ENCODE measurements at regions not wholly inside any gene's neighbourhood (a gene's known extent, or its start where the extent isn't known, plus 50 kb on each side); places are given as distances from the start of the nearest gene placed in this dataset.
"Not testable (repeated sequence)": the region's sequence is repeated elsewhere in the genome, so short reads cannot be mapped to it uniquely, and the experiment has no call there.

GRCh38 chr19:32070101-32070500 lies 275.3 kb upstream of the ZNF507 start:
- no peak for DNase-seq (ENCODE audit: low read depth in 4 of 4, low spot score in 1 of 4)

DNA sequence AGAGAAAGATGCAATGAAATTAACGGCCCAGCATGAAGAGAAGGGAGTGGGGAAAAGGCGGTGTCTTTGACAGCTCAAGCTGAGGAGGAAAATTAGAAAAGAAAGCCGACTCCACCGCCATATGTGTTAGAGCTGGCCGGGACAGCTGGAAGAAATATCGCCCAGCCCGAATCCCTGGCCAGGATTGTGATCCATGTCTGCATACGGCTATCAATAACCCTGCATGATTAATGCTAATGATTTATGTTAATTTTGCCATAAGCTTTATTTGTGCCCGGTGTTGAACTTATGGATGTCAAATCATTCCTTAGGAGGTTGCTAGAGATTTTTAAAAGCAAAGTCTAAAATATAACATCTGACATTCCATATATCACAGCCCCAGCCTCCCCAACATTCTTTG lies 263.4 kb upstream of the ZNF507 start:
- no peak for DNase-seq (ENCODE audit: low read depth in 4 of 4, low spot score in 1 of 4)

DNA sequence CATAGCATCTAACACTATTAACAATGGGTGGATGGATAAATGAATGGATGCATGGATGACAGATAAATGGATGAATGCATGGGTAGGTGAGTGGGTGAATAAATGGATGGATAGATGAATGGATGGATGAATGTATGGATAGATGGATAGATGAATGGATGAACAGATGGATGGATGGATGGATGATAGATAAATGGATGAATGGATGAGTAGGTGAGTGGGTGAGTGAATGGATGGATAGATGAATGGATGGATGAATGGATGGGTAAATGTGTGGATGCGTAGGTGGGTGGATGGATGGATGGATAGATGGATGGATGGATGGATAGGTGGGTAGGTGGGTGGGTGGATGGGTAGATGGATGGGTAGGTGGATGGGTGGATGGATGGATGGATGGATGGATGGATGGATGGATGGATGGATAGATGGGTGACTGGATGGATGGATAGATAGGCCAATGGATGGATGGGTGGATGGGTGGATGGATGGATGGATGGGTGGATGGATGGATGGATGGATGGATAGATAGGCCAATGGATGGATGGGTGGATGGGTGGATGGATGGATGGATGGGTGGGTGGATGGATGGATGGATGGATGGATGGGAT lies 260.6 kb upstream of the ZNF507 start:
- DNase-seq (ENCODE audit: low read depth in 4 of 4, low spot score in 1 of 4), result not testable (repeated sequence)

- no peak for DNase-seq (ENCODE audit: low read depth in 4 of 4, low spot score in 1 of 4)
Observed at GRCh38 chr19:32091241-32091640, 254.2 kb upstream of the ZNF507 start.

DNA sequence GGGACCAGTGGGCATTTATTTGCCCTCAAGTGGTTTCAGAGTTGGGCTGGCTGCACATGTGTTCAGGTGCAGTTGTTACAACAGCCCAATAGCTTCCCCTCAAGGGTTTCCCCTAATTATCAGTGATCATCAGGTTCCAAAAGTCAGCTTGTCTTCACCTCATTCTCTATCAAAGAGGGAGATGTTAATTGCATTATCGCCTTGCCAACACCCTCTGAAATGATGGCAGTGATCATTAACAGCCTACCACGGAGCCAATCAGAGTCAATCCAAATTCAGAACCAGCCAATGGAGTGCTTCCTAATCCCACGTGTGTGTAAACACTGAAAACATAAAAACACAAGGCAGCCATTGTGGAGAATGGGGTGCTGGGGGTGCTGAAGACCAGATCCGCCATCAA lies 248.4 kb upstream of the ZNF507 start:
- DNase-seq (ENCODE audit: low read depth in 4 of 4, low spot score in 1 of 4), result no peak

GRCh38 chr19:32097620-32098019 lies 247.8 kb upstream of the ZNF507 start:
- no peak for DNase-seq (ENCODE audit: low read depth in 4 of 4, low spot score in 1 of 4)

- DNase-seq (ENCODE audit: low read depth in 4 of 4, low spot score in 1 of 4), result no peak
Observed at GRCh38 chr19:32098968-32099367, 246.4 kb upstream of the ZNF507 start.

- DNase-seq (ENCODE audit: low read depth in 4 of 4, low spot score in 1 of 4), result no peak
Observed at GRCh38 chr19:32101206-32101605, 244.2 kb upstream of the ZNF507 start.

DNA sequence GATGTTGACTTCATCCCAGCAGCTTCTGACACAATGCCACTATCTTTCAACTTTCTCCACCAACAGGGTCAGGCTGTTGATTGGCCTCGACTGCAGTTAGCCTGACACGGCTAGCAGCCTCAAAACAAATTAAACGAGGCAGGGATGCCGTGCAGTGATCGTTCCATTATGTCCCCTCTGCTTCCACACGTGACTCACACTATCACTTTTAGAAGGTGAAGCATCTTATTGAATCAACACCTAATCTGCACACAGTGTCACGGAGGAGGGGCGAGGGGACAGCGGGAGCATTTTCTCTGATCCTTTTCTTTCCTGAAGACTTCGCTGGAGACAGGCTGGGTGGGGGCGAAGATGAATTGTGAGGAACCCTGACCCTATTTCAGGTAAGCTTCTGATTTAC lies 241.9 kb upstream of the ZNF507 start:
- DNase-seq (ENCODE audit: low read depth in 4 of 4, low spot score in 1 of 4), result no peak

DNA sequence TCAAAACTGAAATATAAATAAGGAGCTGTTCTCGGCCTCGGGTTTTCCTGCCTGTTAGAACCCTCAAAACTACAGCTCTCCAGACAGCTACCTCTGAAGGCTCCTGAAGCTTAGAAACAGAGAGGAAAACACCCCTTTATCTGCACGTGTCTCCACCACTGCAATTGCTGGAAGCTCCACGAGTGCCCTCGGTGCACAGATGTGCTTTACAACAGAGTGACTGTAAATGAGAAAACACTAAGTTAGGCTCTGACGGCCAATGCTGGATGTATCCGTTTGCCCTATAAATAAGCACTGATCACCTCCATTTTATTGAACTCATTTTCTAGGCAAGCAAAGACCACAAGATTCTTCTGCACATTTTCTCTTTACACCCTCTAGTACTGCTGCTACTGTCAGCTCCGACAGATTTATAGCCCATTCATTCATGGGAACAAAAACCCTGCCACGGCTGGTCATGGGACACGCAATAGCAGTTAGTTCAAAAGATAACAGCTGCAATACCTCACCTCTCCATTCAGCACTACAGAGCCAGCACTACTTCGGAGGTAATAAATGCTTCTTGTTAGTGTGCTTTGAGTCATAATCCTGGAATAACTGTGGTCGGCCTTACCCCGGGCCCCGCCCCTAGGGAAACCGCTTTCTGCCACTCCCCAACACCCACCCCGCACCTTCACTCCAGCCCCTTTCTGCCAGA lies 241.1 kb upstream of the ZNF507 start:
- no peak for DNase-seq (ENCODE audit: low read depth in 4 of 4, low spot score in 1 of 4)

DNA sequence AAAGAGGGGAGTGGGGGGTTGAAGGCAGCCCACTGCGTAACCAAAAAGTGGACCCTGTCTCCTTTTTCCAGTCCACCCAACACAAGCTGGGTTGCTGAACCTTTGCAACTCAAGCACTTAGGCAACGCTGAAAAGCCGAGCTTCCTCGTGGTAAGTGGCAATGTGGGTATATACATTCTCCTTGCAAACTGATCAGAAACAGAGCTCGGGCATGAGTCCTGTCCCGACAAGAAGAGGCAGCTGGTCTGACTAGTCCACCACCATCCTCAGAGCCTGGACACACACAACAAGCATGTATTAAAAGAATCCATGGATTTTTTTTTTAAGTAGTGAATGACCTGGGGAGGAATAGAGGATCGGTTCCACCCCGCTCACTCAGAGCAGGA lies 240.6 kb upstream of the ZNF507 start:
- DNase-seq (ENCODE audit: low read depth in 4 of 4, low spot score in 1 of 4), result no peak

DNA sequence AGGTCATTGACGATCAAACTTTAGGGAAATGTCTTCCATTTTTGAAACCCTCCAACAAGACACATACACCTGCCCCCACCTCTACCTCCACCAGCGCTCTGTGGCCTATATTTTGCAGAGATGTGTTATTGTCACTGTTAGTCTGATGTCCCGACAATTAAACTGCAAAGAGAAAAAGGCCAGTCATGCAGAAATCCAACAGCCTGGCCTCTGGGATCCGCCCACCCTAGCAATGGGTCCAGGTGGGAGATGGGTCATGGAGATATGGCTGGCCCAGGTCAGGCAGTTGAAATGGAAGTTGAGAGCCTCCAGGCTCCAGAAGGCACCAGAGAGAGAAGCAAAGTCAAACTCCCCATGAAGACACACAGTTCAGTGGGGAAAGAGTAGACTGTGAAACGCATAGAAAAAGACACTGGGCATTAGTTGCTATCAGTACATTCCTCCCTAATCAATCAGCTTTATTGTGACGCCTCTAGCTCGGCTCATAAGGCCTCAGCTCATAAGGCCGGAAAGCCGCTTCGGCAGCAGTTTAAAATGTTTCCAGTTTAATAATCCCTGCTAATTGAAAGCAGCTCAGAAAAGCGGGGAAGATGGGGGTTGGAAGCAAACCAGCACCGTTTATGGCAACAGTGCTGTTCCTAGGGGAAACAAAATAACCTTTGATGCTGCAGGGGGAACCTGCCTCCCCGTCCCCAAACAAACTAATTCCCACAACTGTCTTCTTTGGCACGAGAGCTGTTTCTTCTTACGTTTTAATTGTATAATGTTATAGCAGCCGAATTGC lies 239.7 kb upstream of the ZNF507 start:
- no peak for DNase-seq (ENCODE audit: low read depth in 4 of 4, low spot score in 1 of 4)

DNA sequence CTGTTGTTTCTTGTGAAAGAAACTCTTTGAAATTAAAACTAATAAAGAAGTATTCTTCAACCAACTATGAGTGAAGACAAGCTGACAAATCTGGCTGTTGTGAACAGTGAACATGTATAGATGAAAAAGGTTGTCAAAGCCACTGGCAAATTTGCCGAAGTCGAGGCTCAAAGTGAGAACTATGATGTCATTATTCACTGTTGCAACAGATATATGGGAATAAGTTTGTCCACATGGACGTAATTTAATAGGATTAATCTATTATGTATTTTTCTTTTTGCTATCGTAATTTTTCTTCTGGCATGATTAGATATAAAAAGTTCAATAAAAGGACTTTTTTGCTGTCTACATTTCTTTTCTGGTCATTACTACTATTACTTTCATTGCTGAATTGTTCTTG lies 223.2 kb upstream of the ZNF507 start:
- DNase-seq (ENCODE audit: low read depth in 4 of 4, low spot score in 1 of 4), result no peak

DNA sequence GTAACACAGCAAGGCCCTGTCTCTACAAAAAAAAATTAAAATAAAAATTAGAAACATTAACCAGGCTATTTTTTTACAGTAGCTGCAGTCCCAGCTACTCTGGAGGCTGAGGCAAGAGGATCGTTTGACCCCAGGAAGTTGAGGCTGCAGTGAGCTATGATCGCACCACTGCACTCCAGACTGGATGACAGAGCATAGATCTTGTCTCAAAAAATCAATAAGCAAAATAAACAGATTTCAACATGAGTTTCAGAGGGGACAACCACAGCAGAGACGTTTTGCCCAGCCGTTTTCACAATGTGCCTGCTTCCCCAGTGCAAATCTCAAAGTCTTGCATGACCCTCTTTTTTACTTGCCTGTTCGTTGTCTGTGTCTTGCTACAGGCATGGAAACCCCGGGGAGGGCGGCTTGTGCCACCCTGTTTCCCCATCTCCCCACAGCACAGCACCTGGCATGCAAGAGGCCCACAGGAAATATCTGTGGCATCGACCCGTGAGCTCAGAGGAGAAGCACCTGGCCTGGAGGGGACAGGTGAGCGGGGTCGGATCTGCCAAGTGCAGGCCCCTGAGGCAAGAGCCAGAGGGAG lies 222.0 kb upstream of the ZNF507 start:
- no peak for DNase-seq (ENCODE audit: low read depth in 4 of 4, low spot score in 1 of 4)

DNA sequence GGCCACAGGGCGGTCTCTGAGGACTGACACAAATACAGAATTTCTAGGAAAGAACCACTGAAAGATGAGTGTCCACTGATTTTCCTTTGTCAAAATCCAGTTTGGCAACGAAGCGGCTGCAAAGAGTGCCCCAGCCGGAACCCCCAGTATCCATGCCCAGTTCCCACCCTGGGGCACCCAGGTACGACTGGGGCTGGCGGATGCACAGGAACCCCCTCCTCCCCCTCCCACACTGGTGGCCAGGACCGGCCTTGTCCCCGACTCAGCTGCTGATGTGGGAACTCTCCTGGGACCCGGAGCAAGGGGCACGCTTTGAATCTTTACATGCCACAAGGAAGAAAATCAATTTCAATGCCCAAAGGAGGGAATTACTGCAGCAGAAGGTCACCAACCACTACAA lies 220.8 kb upstream of the ZNF507 start:
- no peak for DNase-seq (ENCODE audit: low read depth in 4 of 4, low spot score in 1 of 4)

GRCh38 chr19:32129141-32129540 lies 216.3 kb upstream of the ZNF507 start:
- no peak for DNase-seq (ENCODE audit: low read depth in 4 of 4, low spot score in 1 of 4)

DNA sequence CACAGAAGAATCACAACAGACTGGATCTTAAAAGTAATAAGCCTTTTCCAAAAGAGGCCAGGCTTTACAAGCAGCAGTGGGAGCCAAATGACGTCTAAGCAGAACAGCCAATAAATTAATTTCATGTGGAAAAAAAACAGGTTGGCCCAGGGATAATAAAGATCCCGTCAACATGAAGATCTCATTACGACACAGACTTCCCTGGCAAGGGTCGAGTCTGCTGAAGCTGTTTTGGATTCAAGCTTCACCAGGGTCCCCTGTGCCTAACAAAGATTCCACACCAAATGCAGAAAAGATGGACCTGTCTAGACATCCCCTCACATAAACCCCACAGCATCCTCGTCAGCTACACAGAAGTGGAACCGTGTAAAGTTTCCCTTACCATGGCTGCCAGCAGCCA lies 215.1 kb upstream of the ZNF507 start:
- no peak for DNase-seq (ENCODE audit: low read depth in 4 of 4, low spot score in 1 of 4)

- DNase-seq (ENCODE audit: low read depth in 4 of 4, low spot score in 1 of 4), result no peak
Observed at GRCh38 chr19:32131005-32131404, 214.4 kb upstream of the ZNF507 start.

DNA sequence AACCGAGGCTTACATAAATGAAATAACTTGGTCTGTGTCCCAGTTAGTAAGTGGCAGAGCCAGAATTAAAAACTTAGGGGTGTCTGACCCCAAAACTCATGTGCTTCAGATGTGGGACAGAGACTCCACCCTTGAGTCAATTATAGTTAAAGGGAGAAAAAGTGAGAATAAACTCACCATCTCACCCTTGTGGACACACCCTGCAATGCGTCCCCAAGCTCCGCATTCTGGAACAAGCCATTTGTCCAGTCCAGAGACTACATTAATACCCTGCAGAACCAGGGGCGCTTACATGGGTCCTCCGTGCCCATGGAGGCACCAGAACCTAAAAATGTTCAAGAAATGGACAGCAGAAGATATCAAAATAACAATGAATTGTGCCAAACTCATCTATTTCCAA lies 207.0 kb upstream of the ZNF507 start:
- DNase-seq (ENCODE audit: low read depth in 4 of 4, low spot score in 1 of 4), result no peak

DNA sequence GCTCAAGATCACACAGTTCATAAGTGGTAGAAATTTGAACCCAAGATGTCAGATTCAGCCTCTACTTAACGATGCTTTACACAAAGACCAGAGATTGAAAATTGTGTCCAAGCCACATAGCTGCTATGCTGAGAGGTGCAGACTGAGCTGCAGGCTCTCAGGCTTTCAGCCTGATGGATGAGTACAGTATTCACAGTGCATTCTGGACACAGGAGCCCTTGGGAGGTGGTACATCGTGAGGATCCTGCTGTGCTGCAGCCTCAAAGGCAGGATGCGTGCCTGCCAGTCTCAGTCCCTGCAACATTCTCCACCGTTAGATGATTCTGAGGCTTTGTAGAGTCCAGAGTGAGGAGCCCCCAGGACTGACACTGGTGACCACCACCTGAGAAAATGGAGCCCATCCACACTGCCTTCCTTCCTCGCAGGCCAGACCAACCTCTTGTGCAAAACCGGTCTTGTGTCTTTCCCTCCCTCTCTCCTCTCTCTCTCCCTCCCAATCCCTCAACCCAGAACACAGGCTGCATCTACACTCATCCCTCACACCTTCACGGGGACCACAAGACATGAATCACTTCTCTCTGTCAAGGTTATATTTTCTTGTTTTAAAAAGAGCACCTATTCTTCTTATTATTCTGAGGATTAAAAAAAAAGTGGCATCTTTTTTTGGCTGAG lies 203.4 kb upstream of the ZNF507 start:
- no peak for DNase-seq (ENCODE audit: low read depth in 4 of 4, low spot score in 1 of 4)

DNA sequence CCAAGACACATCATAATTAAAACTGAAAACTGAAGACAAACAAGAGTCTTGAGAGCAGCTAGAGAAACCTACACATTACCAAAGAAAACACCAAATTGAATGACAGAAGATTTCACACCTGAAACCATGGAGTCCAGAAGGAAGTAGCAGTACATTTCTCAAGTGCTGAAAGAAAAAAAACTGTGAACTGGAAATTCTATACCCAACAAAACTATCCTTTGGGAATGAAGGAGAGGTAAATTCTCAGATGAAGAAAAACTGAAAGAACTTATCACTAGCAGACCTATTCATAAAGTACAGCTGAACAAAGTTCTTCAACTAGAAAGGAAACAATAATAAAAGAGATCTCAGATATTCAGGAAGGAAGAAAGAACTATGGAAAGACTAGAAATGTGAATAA lies 198.7 kb upstream of the ZNF507 start:
- DNase-seq (ENCODE audit: low read depth in 4 of 4, low spot score in 1 of 4), result no peak

GRCh38 chr19:32150605-32151004 lies 194.8 kb upstream of the ZNF507 start:
- DNase-seq (ENCODE audit: low read depth in 4 of 4, low spot score in 1 of 4), result no peak

Data from stimulated activated CD4-positive, alpha-beta T cell treated with anti-CD3 and anti-CD28 coated beads, Interleukin-1b, Interleukin-23, amount 100 ng/mL, for 24 hours (primary cell).